WTC11 (cell line): ENCODE measurements at regions not wholly inside any gene's neighbourhood (a gene's known extent, or its start where the extent isn't known, plus 50 kb on each side); places are given as distances from the start of the nearest gene placed in this dataset.

ENCODE experiments used
- ATAC-seq: fragments of 200-7000 bp; cut with Tn5 transposase; 2 replicates; pipeline ENCODE4 v1.10.0; 2021; ENCODE audit warnings: mild to moderate bottlenecking, moderate library complexity
- CTCF ChIA-PET: fragments of 300-600 bp; sonication (Branson Sonifier 250); formaldehyde crosslinking; loops from one replicate; lab custom pipeline; 2021; ENCODE audit warnings: antibody characterized with exemption; lab: Charles Lee
- POLR2A ChIA-PET: fragments of 350-600 bp; sonication (Branson Sonifier 250); formaldehyde crosslinking; loops from one replicate; lab custom pipeline; 2021; ENCODE audit warnings: antibody characterized with exemption; lab: Charles Lee
- DNase-seq: peaks from one replicate; pipeline ENCODE4 v3.0.0; 2021; ENCODE audit warnings: low spot score
- H3K27ac Mint-ChIP-seq: 2 replicates; pipeline ENCODE4 v1.8.0; 2021; ENCODE audit warnings: mixed read lengths
- H3K27me3 Mint-ChIP-seq: 2 replicates; pipeline ENCODE4 v1.8.0; 2021; ENCODE audit warnings: low read depth, mild to moderate bottlenecking, moderate library complexity, mixed read lengths
- H3K36me3 Mint-ChIP-seq: 2 replicates; pipeline ENCODE4 v1.8.0; 2021; ENCODE audit warnings: mixed read lengths
- H3K4me1 Mint-ChIP-seq: 2 replicates; pipeline ENCODE4 v1.8.0; 2022; ENCODE audit warnings: mixed read lengths
- H3K4me3 Mint-ChIP-seq: 2 replicates; pipeline ENCODE4 v1.8.0; 2021; ENCODE audit warnings: mild to moderate bottlenecking, moderate library complexity, mixed read lengths
- H3K9me3 Mint-ChIP-seq: 2 replicates; pipeline ENCODE4 v1.8.0; 2021; ENCODE audit warnings: mixed read lengths
- GRHL2 ChIP-seq: fragments of 250-450 bp; sonication (Bioruptor Pico); IDR thresholded peaks from 2 replicates; pipeline ENCODE4 v1.8.0; 2022; ENCODE audit warnings: mild to moderate bottlenecking, moderate library complexity; ENCODE audit not compliant: insufficient replicate concordance, severe bottlenecking
- NFATC4 ChIP-seq: fragments of 250-450 bp; sonication (Bioruptor Pico); IDR thresholded peaks from 2 replicates; pipeline ENCODE4 v1.9.0; 2021; ENCODE audit warnings: mild to moderate bottlenecking
- NR3C1 ChIP-seq: sonication (generic); formaldehyde crosslinking; conservative IDR thresholded peaks from 2 replicates; pipeline ENCODE4 v1.8.1; 2023; ENCODE audit warnings: low read depth, mild to moderate bottlenecking, missing genetic modification reagents
- OVOL2 ChIP-seq: fragments of 250-450 bp; sonication (Bioruptor Pico); IDR thresholded peaks from 2 replicates; pipeline ENCODE4 v1.9.0; 2021; ENCODE audit warnings: mild to moderate bottlenecking, borderline replicate concordance
- SMAD3 ChIP-seq: sonication (generic); formaldehyde crosslinking; IDR thresholded peaks from 2 replicates; pipeline ENCODE4 v1.8.0; 2022; ENCODE audit warnings: missing genetic modification reagents, mild to moderate bottlenecking, borderline replicate concordance
- TEAD4 ChIP-seq: sonication (generic); formaldehyde crosslinking; IDR thresholded peaks from 2 replicates; pipeline ENCODE4 v1.8.0; 2022; ENCODE audit warnings: mild to moderate bottlenecking, missing genetic modification reagents
- TP53 ChIP-seq: sonication (generic); formaldehyde crosslinking; IDR thresholded peaks from 2 replicates; pipeline ENCODE4 v1.8.1; 2023; ENCODE audit warnings: mild to moderate bottlenecking, missing genetic modification reagents
- ZNF121 ChIP-seq: sonication (generic); formaldehyde crosslinking; IDR thresholded peaks from 2 replicates; pipeline ENCODE4 v1.8.0; 2023; ENCODE audit warnings: missing genetic modification reagents
- ZNF263 ChIP-seq: sonication (generic); formaldehyde crosslinking; IDR thresholded peaks from 2 replicates; pipeline ENCODE4 v1.8.1; 2022; ENCODE audit warnings: low read depth, mild to moderate bottlenecking, moderate library complexity, missing genetic modification reagents
- ZNF317 ChIP-seq: sonication (generic); formaldehyde crosslinking; IDR thresholded peaks from 2 replicates; pipeline ENCODE4 v1.8.1; 2023; ENCODE audit warnings: low read depth, mild to moderate bottlenecking, moderate library complexity, missing genetic modification reagents, borderline replicate concordance
- ZNF423 ChIP-seq: fragments of 250-450 bp; sonication (Bioruptor Pico); IDR thresholded peaks from 2 replicates; pipeline ENCODE4 v2.1.2; 2022; ENCODE audit warnings: mild to moderate bottlenecking, moderate library complexity
- ZNF671 ChIP-seq: fragments of 250-450 bp; sonication (Bioruptor Pico); IDR thresholded peaks from 2 replicates; pipeline ENCODE4 v1.8.0; 2021; ENCODE audit warnings: mild to moderate bottlenecking
- TF ChIP-seq, protein P1 (sequence below): sonication (generic); formaldehyde crosslinking; IDR thresholded peaks from 2 replicates; pipeline ENCODE4 v1.8.1; 2023; ENCODE audit warnings: mild to moderate bottlenecking, moderate library complexity, missing genetic modification reagents
- TF ChIP-seq, protein P2 (sequence below): sonication (generic); formaldehyde crosslinking; IDR thresholded peaks from 2 replicates; pipeline ENCODE4 v1.8.1; 2022; ENCODE audit warnings: mild to moderate bottlenecking, moderate library complexity, missing genetic modification reagents
- TF ChIP-seq, protein P3 (sequence below): sonication (generic); formaldehyde crosslinking; conservative IDR thresholded peaks from 2 replicates; pipeline ENCODE4 v1.8.1; 2023; ENCODE audit warnings: mild to moderate bottlenecking, low read depth, missing genetic modification reagents, moderate library complexity
- TF ChIP-seq, protein P4 (sequence below): sonication (generic); formaldehyde crosslinking; IDR thresholded peaks from 2 replicates; pipeline ENCODE4 v1.8.1; 2023; ENCODE audit warnings: mild to moderate bottlenecking, missing genetic modification reagents, moderate library complexity
- TF ChIP-seq, protein P5 (sequence below): fragments of 200-600 bp; IDR thresholded peaks from 2 replicates; pipeline ENCODE4 v1.8.0; 2022; ENCODE audit warnings: antibody characterized with exemption
- TF ChIP-seq, protein P6 (sequence below): sonication (generic); formaldehyde crosslinking; IDR thresholded peaks from 2 replicates; pipeline ENCODE4 v1.8.1; 2023; ENCODE audit warnings: mild to moderate bottlenecking, missing genetic modification reagents
- TF ChIP-seq, protein P7 (sequence below): fragments of 250-450 bp; sonication (Bioruptor Pico); IDR thresholded peaks from 2 replicates; pipeline ENCODE4 v1.9.0; 2021; ENCODE audit warnings: mild to moderate bottlenecking
- TF ChIP-seq, protein P8 (sequence below): sonication (generic); formaldehyde crosslinking; IDR thresholded peaks from 2 replicates; pipeline ENCODE4 v1.8.0; 2023; ENCODE audit warnings: missing genetic modification reagents

DNA sequence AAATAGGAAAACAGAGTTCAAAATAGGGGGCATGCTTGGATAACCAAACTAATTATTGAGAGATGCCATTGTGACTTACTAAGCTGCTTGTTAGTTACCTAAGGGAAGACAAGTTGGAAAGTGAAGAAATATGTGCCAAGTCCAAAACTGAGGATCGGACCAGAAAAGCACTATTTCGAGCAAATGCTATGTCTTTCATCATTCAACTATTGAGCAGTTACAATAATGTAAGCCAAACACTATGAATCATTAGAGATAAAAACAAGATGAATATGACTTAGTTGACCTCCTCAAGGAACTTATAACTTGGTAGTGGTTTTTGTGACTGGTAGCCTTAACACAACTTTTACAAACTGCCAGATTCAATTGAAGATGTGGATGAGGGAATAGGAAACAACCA, 240.6 kb upstream of the MPDZ start (continued):
- TF ChIP-seq, protein P1, sequence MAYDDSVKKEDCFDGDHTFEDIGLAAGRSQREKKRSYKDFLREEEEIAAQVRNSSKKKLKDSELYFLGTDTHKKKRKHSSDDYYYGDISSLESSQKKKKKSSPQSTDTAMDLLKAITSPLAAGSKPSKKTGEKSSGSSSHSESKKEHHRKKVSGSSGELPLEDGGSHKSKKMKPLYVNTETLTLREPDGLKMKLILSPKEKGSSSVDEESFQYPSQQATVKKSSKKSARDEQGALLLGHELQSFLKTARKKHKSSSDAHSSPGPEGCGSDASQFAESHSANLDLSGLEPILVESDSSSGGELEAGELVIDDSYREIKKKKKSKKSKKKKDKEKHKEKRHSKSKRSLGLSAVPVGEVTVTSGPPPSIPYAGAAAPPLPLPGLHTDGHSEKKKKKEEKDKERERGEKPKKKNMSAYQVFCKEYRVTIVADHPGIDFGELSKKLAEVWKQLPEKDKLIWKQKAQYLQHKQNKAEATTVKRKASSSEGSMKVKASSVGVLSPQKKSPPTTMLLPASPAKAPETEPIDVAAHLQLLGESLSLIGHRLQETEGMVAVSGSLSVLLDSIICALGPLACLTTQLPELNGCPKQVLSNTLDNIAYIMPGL: no peak

DNA sequence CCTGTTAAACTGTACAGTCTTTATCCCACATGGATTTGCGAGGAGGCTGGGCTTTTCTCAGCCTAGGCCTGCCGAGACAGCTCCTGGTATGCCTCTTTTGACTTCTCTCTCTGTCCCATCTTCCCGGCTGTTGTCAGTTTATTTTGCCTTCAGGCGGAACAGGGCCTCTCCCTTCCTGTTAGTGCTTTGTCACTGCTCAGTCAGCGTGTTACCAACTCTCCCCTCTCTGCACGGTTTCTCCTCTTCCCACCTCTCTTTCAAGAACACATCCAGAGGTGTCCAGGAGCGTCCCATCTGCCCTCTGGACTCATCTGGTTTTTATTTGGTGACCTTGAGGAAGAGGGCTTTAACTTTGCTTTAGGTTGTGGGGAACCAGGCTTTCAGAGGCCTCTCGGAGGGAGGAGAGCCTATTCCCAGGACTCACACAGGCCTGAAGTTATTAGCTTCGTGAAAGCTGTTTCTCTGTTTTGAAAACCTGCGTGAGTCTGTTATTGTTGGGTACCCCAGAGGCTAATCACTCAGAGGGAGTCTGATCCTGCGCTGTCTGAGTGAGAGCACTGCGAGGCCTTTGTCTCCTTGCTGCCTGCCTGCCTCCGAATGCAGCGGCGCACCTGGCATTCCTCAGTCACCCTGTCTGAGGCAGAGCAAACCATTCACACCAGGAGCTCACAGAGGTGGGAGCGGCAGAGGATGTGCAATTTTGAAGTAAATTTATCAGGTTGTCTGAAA, 234.4 kb upstream of the MPDZ start:
- H3K4me3 Mint-ChIP-seq: no peak overlapping the region
- TF ChIP-seq ZNF423 (CRISPR knock-in tag) (no peak), ZNF317 (no peak), ZNF121 (no peak), NFATC4 (CRISPR knock-in tag) (no peak), NR3C1 (no peak), OVOL2 (CRISPR knock-in tag) (no peak), ZNF671 (CRISPR knock-in tag) (no peak), SMAD3 (no peak), TP53 (CRISPR knock-in tag) (no peak), ZNF263 (CRISPR knock-in tag) (no peak), GRHL2 (no peak), TEAD4 (CRISPR knock-in tag) (no peak)
- TF ChIP-seq, protein P2, sequence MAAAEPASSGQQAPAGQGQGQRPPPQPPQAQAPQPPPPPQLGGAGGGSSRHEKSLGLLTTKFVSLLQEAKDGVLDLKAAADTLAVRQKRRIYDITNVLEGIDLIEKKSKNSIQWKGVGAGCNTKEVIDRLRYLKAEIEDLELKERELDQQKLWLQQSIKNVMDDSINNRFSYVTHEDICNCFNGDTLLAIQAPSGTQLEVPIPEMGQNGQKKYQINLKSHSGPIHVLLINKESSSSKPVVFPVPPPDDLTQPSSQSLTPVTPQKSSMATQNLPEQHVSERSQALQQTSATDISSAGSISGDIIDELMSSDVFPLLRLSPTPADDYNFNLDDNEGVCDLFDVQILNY: no peak
- TF ChIP-seq, protein P3, sequence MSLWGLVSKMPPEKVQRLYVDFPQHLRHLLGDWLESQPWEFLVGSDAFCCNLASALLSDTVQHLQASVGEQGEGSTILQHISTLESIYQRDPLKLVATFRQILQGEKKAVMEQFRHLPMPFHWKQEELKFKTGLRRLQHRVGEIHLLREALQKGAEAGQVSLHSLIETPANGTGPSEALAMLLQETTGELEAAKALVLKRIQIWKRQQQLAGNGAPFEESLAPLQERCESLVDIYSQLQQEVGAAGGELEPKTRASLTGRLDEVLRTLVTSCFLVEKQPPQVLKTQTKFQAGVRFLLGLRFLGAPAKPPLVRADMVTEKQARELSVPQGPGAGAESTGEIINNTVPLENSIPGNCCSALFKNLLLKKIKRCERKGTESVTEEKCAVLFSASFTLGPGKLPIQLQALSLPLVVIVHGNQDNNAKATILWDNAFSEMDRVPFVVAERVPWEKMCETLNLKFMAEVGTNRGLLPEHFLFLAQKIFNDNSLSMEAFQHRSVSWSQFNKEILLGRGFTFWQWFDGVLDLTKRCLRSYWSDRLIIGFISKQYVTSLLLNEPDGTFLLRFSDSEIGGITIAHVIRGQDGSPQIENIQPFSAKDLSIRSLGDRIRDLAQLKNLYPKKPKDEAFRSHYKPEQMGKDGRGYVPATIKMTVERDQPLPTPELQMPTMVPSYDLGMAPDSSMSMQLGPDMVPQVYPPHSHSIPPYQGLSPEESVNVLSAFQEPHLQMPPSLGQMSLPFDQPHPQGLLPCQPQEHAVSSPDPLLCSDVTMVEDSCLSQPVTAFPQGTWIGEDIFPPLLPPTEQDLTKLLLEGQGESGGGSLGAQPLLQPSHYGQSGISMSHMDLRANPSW: no peak
- TF ChIP-seq, protein P4, sequence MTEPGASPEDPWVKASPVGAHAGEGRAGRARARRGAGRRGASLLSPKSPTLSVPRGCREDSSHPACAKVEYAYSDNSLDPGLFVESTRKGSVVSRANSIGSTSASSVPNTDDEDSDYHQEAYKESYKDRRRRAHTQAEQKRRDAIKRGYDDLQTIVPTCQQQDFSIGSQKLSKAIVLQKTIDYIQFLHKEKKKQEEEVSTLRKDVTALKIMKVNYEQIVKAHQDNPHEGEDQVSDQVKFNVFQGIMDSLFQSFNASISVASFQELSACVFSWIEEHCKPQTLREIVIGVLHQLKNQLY (CRISPR knock-in tag): no peak
- TF ChIP-seq, protein P5, sequence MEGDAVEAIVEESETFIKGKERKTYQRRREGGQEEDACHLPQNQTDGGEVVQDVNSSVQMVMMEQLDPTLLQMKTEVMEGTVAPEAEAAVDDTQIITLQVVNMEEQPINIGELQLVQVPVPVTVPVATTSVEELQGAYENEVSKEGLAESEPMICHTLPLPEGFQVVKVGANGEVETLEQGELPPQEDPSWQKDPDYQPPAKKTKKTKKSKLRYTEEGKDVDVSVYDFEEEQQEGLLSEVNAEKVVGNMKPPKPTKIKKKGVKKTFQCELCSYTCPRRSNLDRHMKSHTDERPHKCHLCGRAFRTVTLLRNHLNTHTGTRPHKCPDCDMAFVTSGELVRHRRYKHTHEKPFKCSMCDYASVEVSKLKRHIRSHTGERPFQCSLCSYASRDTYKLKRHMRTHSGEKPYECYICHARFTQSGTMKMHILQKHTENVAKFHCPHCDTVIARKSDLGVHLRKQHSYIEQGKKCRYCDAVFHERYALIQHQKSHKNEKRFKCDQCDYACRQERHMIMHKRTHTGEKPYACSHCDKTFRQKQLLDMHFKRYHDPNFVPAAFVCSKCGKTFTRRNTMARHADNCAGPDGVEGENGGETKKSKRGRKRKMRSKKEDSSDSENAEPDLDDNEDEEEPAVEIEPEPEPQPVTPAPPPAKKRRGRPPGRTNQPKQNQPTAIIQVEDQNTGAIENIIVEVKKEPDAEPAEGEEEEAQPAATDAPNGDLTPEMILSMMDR: no peak
- TF ChIP-seq, protein P6, sequence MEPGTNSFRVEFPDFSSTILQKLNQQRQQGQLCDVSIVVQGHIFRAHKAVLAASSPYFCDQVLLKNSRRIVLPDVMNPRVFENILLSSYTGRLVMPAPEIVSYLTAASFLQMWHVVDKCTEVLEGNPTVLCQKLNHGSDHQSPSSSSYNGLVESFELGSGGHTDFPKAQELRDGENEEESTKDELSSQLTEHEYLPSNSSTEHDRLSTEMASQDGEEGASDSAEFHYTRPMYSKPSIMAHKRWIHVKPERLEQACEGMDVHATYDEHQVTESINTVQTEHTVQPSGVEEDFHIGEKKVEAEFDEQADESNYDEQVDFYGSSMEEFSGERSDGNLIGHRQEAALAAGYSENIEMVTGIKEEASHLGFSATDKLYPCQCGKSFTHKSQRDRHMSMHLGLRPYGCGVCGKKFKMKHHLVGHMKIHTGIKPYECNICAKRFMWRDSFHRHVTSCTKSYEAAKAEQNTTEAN: no peak
- TF ChIP-seq, protein P7, sequence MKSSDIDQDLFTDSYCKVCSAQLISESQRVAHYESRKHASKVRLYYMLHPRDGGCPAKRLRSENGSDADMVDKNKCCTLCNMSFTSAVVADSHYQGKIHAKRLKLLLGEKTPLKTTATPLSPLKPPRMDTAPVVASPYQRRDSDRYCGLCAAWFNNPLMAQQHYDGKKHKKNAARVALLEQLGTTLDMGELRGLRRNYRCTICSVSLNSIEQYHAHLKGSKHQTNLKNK (CRISPR knock-in tag): no peak
- TF ChIP-seq, protein P8, sequence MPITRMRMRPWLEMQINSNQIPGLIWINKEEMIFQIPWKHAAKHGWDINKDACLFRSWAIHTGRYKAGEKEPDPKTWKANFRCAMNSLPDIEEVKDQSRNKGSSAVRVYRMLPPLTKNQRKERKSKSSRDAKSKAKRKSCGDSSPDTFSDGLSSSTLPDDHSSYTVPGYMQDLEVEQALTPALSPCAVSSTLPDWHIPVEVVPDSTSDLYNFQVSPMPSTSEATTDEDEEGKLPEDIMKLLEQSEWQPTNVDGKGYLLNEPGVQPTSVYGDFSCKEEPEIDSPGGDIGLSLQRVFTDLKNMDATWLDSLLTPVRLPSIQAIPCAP (CRISPR knock-in tag): no peak
- TF ChIP-seq, protein P1: no peak
- TF ChIP-seq, all 79 proteins: peak for 0
- Mint-ChIP-seq H3K27me3 (no peaks in the 10 kb centered on the region), H3K9me3 (peaks cover 4% of the 10 kb centered on the region; the same call in 1 of the 2 replicates), H3K4me1 (peaks cover 22% of the 10 kb centered on the region), H3K36me3 (no peaks in the 10 kb centered on the region), H3K27ac (peak overlapping the region; percentile 89)
- ATAC-seq (peak; percentile 97), DNase-seq (peak; percentile 49)
- POLR2A ChIA-PET: no interaction called here
- CTCF ChIA-PET: interaction anchor here (1.2 kb wide), 1 partner anchor 86 kb away, joined by 3 read pairs; no protein-coding TSS in a partner anchor
